HFFc6 (cell line): ENCODE measurements at regions not wholly inside any gene's neighbourhood (a gene's known extent, or its start where the extent isn't known, plus 50 kb on each side); places are given as distances from the start of the nearest gene placed in this dataset.
"Not testable (repeated sequence)": the region's sequence is repeated elsewhere in the genome, so short reads cannot be mapped to it uniquely, and the experiment has no call there.

Source experiments
- DNase-seq: peaks from one replicate; pipeline ENCODE4 v3.0.0-alpha.2; 2018
- H3K27ac Mint-ChIP-seq: 2 replicates; pipeline ENCODE4 v1.8.0; 2020; ENCODE audit warnings: mild to moderate bottlenecking, mixed read lengths
- H3K27me3 Mint-ChIP-seq: 2 replicates; pipeline ENCODE4 v1.8.0; 2021; ENCODE audit warnings: mild to moderate bottlenecking, moderate library complexity, mixed read lengths; ENCODE audit not compliant: insufficient read depth
- H3K36me3 Mint-ChIP-seq: 2 replicates; pipeline ENCODE4 v1.8.0; 2021; ENCODE audit warnings: low read depth, mixed read lengths
- H3K4me1 Mint-ChIP-seq: 2 replicates; pipeline ENCODE4 v1.8.0; 2020; ENCODE audit warnings: low read depth, mixed read lengths
- H3K4me3 Mint-ChIP-seq: 2 replicates; pipeline ENCODE4 v1.8.0; 2020; ENCODE audit warnings: mild to moderate bottlenecking, moderate library complexity, mixed read lengths
- H3K9me3 Mint-ChIP-seq: 2 replicates; pipeline ENCODE4 v1.8.0; 2020; ENCODE audit warnings: mild to moderate bottlenecking, mixed read lengths
- CTCF ChIP-seq: fragments of 200-600 bp; sonication (generic); IDR thresholded peaks from 2 replicates; pipeline ENCODE4 v1.5.0; 2021; ENCODE audit warnings: antibody characterized with exemption, mild to moderate bottlenecking

- no peaks in the 10 kb centered on the region for H3K4me1 Mint-ChIP-seq
- TF ChIP-seq CTCF: no peak
- no peak overlapping the region for H3K27ac Mint-ChIP-seq
- no peak for DNase-seq
- no peak overlapping the region for H3K4me3 Mint-ChIP-seq
- H3K9me3 Mint-ChIP-seq: peaks cover 60% of the 10 kb centered on the region
- no peaks in the 10 kb centered on the region for H3K27me3 Mint-ChIP-seq
- H3K36me3 Mint-ChIP-seq: peaks cover 9% of the 10 kb centered on the region; the same call in 1 of the 2 replicates
Observed at GRCh38 chr4:189600718-189601435, 339.8 kb upstream of the FRG1 start.

- H3K9me3 Mint-ChIP-seq: peaks cover 57% of the 10 kb centered on the region
- DNase-seq, H3K27me3 Mint-ChIP-seq, H3K4me3 Mint-ChIP-seq, H3K4me1 Mint-ChIP-seq, H3K27ac Mint-ChIP-seq: not testable (repeated sequence)
- peaks cover 13% of the 10 kb centered on the region; the same call in 1 of the 2 replicates for H3K36me3 Mint-ChIP-seq
Observed at GRCh38 chr4:189602827-189603226, 337.8 kb upstream of the FRG1 start.

- H3K27me3 Mint-ChIP-seq, H3K4me1 Mint-ChIP-seq, H3K27ac Mint-ChIP-seq, DNase-seq, H3K36me3 Mint-ChIP-seq, H3K4me3 Mint-ChIP-seq: not testable (repeated sequence)
- H3K9me3 Mint-ChIP-seq: peaks cover 53% of the 10 kb centered on the region
Observed at GRCh38 chr4:189610571-189610970, 330.1 kb upstream of the FRG1 start.

GRCh38 chr4:189613207-189613606 is 327.5 kb upstream of the FRG1 start:
- H3K4me3 Mint-ChIP-seq: no peak overlapping the region
- no peak for TF ChIP-seq CTCF
- H3K27ac Mint-ChIP-seq: no peak overlapping the region
- H3K9me3 Mint-ChIP-seq: peaks cover 48% of the 10 kb centered on the region
- no peak for DNase-seq
- no peaks in the 10 kb centered on the region for H3K4me1 Mint-ChIP-seq
- H3K27me3 Mint-ChIP-seq: no peaks in the 10 kb centered on the region
- peaks cover 5% of the 10 kb centered on the region for H3K36me3 Mint-ChIP-seq

GRCh38 chr4:189615217-189615663 is 325.4 kb upstream of the FRG1 start:
- Mint-ChIP-seq H3K4me1 (no peaks in the 10 kb centered on the region), H3K4me3 (no peak overlapping the region), H3K27me3 (no peaks in the 10 kb centered on the region), H3K36me3 (peaks cover 5% of the 10 kb centered on the region), H3K9me3 (peaks cover 39% of the 10 kb centered on the region), H3K27ac (no peak overlapping the region)
- no peak for TF ChIP-seq CTCF
- no peak for DNase-seq

- DNase-seq, H3K36me3 Mint-ChIP-seq, H3K27ac Mint-ChIP-seq, H3K4me3 Mint-ChIP-seq, H3K27me3 Mint-ChIP-seq, H3K4me1 Mint-ChIP-seq: not testable (repeated sequence)
- peaks cover 23% of the 10 kb centered on the region for H3K9me3 Mint-ChIP-seq
Observed at GRCh38 chr4:189617741-189618140, 322.9 kb upstream of the FRG1 start.

- peaks cover 11% of the 10 kb centered on the region for H3K9me3 Mint-ChIP-seq
- not testable (repeated sequence) for H3K27me3 Mint-ChIP-seq, H3K4me3 Mint-ChIP-seq, DNase-seq, H3K36me3 Mint-ChIP-seq, H3K27ac Mint-ChIP-seq, H3K4me1 Mint-ChIP-seq
Observed at GRCh38 chr4:189619441-189620250, 321.0 kb upstream of the FRG1 start.

- not testable (repeated sequence) for DNase-seq, H3K9me3 Mint-ChIP-seq, H3K4me1 Mint-ChIP-seq, H3K36me3 Mint-ChIP-seq, H3K27me3 Mint-ChIP-seq, H3K4me3 Mint-ChIP-seq, H3K27ac Mint-ChIP-seq
Observed at GRCh38 chr4:189622574-189622973, 318.1 kb upstream of the FRG1 start.

GRCh38 chr4:189627041-189627440 is 313.6 kb upstream of the FRG1 start:
- H3K4me1 Mint-ChIP-seq, H3K36me3 Mint-ChIP-seq, H3K27me3 Mint-ChIP-seq, DNase-seq, H3K4me3 Mint-ChIP-seq, H3K27ac Mint-ChIP-seq: not testable (repeated sequence)
- peaks cover 17% of the 10 kb centered on the region for H3K9me3 Mint-ChIP-seq

GRCh38 chr4:189629733-189630132 is 310.9 kb upstream of the FRG1 start:
- H3K27me3 Mint-ChIP-seq, H3K27ac Mint-ChIP-seq, DNase-seq, H3K4me1 Mint-ChIP-seq, H3K36me3 Mint-ChIP-seq, H3K4me3 Mint-ChIP-seq: not testable (repeated sequence)
- H3K9me3 Mint-ChIP-seq: peaks cover 22% of the 10 kb centered on the region; the same call in 1 of the 2 replicates
